GM12874 (cell line): ENCODE measurements at regions not wholly inside any gene's neighbourhood (a gene's known extent, or its start where the extent isn't known, plus 50 kb on each side); places are given as distances from the start of the nearest gene placed in this dataset.

Experiments used
- TF ChIP-seq, protein P1 (sequence below): IDR thresholded peaks from 2 replicates; pipeline ENCODE4 v1.5.1; 2011; ENCODE audit warnings: low read depth, mild to moderate bottlenecking, control low read depth, low read length, moderate library complexity; ENCODE audit not compliant: insufficient read depth

DNA sequence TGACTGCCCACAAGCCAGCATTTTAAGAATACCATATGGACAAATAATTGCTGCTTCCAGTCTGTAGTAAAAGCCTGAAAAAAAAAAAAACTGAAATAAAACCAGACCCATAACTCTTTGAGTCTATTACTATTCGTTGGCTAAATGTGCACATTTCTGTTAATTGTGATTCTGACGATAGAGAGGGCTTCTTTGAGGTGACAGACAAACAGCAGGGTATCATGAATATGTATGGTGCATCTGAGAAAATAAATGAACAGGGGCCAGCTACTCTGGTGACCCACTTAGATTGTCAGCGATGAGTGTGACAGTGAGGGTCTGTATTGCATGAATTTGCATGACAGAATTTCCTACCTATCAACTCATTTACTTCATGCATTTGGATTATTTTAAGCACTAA is 427.8 kb upstream of the SOX11 start:
- TF ChIP-seq, protein P1, sequence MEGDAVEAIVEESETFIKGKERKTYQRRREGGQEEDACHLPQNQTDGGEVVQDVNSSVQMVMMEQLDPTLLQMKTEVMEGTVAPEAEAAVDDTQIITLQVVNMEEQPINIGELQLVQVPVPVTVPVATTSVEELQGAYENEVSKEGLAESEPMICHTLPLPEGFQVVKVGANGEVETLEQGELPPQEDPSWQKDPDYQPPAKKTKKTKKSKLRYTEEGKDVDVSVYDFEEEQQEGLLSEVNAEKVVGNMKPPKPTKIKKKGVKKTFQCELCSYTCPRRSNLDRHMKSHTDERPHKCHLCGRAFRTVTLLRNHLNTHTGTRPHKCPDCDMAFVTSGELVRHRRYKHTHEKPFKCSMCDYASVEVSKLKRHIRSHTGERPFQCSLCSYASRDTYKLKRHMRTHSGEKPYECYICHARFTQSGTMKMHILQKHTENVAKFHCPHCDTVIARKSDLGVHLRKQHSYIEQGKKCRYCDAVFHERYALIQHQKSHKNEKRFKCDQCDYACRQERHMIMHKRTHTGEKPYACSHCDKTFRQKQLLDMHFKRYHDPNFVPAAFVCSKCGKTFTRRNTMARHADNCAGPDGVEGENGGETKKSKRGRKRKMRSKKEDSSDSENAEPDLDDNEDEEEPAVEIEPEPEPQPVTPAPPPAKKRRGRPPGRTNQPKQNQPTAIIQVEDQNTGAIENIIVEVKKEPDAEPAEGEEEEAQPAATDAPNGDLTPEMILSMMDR = no peak

DNA sequence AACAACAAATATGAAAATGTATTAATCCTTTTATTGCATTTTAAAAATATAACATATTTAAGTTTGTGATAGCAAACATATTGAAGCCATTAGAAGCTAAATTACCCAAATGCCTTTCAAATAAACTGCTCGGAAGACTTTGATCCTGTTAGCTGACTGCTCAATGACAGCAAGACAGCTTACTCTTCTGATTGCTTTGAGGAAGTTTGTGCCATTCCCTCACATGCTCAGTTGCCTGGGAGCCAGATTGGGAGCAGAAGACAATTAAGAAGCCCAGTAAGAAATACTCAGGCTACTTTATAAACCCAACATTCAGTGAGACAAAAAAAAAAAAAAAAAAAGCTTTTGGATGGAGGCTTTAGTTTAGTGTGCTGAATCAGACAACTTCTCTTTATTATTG is 407.1 kb upstream of the SOX11 start:
- TF ChIP-seq, protein P1 = no peak

DNA sequence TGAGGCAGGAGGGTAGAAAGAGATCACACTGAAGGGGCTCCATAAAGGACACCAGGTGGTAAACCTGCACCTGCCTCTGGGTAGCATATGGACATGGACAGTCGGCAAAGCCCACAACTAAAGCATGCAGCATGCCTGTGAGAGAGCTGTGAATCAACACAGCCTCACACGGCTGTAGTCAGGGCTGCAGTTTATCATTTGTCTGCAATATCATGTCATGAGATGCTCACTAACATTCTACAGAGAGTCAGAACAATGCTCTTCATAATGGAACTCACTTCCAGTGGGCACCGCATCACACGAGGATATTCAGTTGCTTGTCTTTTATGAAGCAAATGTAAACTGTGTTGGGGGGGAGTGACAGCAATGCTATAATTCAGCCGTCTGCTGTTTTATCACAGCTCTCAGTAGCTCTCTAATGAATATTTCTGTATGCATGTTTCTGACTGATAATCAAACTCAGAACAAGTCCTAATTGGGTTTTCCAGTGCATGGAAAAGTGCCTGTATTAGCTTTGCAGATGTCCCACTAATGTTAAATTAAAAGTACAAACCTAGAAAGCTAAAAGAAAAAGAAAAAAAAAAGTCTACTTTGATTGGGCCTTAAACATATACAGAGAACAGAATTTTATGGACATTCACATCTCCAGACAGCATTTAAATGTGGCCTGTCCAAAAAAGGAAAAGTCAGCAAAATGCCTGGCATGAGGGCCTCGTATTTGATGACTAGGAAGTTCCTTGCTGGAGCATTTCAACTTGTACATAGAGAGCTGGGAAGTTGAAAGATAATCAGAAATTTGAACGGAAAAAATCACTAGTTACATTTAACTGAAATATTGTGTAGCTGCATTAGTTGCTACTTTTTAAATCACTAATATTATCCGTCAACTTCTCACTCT is 406.1 kb upstream of the SOX11 start:
- TF ChIP-seq, protein P1 = no peak

DNA sequence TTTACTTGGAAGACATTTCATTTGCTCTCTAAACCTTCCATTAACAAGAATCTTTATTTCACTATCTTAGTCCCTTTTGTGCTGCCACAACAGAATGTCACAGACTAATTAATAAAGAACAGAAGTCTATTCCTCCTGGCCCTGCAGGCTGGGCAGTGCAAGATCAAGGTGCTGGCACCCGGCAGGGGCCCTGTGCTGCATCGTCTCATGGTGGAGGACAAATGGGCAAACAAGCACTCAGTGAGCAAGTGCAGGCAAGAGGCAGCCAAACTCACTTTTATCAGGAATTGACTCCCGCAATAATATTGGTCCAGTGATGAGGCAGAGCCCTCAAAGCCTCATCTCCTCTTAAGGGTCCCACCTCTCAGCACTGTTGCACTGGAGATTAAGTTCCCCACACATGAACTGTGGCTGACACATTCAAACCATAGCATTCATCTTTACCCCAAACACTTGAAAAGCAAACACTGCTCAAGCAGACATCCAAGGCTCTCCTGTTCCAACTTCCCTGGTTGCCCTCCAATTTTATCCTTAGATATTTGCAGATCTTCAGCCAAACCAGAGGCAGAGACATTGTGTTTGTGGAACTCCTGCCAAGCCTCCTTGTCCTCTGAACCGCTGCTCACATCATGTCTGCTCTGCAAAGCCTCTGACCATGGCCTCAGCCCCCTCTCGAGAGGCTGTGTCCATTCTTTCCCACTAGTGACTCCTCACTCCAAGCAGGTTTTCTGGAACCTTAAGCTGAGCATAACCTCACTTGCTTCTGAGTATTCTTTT is 404.4 kb upstream of the SOX11 start:
- TF ChIP-seq, protein P1 = no peak

DNA sequence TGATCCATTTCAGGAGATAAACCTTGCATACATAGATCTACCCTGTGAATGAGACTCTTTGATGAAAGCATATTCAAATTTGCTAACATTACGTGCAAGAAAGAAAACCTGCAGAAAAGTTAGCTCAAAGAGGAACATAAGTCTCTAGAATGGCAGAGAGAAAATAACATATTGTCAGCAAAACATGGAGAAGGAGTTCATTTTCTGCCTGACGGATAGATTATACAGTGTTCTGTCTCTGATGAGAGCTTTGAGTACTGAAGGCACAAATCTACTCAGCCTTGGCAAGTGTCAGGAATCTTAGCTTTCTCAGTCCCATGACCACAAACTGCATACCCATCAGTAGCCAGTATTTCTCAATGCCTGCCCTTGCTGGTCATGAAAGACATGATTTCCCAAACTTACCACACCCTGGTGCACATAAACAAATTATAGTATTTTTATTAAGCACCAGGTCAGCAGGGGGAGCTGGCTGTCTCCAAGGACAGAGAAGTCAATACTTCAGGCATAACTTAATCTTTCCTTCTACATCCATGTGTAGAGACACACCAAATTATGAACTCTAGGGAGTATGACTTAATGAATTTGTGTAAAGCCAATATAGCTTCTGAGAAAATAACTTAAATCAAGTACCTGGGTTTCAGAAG is 401.2 kb upstream of the SOX11 start:
- TF ChIP-seq, protein P1 = no peak

DNA sequence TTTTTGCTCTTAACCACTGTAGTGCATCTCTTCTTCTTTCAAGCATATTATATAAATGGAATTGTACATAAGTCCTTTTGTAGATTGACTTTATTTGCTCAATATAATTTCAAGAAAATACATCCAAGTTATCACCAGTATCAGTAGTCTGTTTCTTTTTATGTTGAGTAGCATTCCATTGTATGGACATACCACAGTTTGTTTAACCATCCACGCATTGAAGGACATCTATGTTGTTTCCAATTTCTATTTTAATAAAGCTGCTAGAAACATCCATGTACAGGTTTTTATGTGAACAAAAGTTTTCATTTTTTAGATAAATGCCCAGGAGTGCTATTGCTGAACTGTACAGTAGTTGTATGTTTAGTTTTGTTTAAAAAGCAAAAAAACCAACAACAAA is 387.5 kb upstream of the SOX11 start:
- TF ChIP-seq, protein P1 = no peak

DNA sequence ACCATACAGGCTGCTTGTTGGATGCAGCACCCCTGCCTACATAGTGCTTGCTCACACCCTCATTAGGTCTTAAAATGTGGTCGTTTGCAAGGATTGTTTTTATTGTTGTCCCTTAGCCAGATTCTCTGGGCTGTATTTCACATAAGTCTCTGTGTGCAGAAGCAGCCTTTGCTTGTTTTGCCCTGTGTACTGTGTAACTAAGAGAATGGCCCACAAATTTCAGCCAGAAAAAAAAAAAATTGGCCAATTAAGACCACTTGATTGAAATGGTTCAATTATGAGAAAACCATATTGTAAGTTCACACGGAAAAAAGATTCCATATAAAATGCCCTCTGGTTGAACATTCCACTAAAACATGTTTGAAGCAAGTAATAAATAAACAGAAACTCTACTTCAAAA is 377.1 kb upstream of the SOX11 start:
- TF ChIP-seq, protein P1 = no peak
